ENCODE measurements at regions not wholly inside any gene's neighbourhood (a gene's known extent, or its start where the extent isn't known, plus 50 kb on each side); places are given as distances from the start of the nearest gene placed in this dataset.

DNA sequence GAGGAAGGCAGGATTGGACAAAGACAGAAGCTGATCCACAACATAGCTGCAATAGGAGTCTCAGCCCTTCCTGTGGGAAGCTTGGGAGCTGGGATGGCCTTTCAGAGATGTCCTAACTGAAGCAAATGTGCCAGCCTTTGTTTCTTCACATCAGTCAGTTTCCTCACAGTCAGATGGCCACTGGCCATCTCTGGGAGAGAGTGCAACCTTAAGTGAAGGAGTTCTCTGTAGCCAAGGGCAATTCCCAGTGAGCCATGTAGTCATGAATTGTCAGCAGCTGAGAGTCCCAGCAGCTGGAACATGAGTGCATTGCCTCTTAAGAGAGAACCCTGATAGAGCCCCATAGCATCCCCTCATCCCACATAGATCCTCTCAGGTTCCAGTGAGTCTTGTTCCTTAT is 89.1 kb upstream of the LIFR start:
- H3K27ac ChIP-seq (ENCODE audit: low read depth, low read length) = no peak overlapping the region
- H3K4me1 ChIP-seq (ENCODE audit: control insufficient read depth, insufficient read depth, low read length, unreplicated experiment) = no peaks in the 10 kb centered on the region

DNA sequence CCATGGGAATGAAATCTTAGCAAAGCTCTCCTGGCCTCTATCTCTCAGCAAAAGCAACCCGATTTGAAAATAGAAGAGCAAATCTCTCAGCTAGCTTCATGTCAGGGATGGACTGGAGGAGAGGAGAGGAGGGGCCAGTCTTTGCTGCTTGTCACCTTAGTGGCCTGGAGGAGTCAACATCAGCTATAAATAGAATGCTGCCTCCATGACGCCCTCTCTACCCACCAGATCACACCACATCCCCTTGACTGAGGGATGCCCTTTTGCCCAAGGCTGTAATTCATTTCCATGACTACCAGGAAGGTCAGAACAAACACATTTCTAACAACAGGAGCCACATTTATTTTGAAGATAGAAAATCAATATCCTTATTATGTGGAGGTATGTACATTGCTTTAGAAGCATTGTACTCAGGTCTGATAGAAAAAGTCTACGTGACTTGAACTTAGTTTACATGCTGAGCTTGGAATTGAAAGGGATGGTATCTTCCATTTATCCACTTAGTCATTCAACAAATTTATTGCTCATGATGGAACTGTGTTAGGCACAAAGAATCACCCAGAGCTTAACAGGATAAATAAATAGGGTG is 92.4 kb upstream of the LIFR start:
- H3K36me3 ChIP-seq (ENCODE audit: insufficient read depth, low read length) = no peaks in the 10 kb centered on the region
- no peak overlapping the region for H3K4me3 ChIP-seq (ENCODE audit: low read depth, low read length)
- no peak overlapping the region for H3K27ac ChIP-seq (ENCODE audit: low read depth, low read length)
- H3K4me1 ChIP-seq (ENCODE audit: control insufficient read depth, insufficient read depth, low read length, unreplicated experiment) = peaks cover 8% of the 10 kb centered on the region
- H2AFZ ChIP-seq (ENCODE audit: low read length, unreplicated experiment) = no peak overlapping the region
- no peaks in the 10 kb centered on the region for H3K79me2 ChIP-seq (ENCODE audit: control insufficient read depth, insufficient read depth, low read length, unreplicated experiment)
- peaks cover 10% of the 10 kb centered on the region for H3K27me3 ChIP-seq (ENCODE audit: insufficient read depth, low read length)

More for the DNA sequence above, 89.1 kb upstream of the LIFR start:
- Histone ChIP-seq H3K27me3 (ENCODE audit: insufficient read depth, low read length) (peaks cover 10% of the 10 kb centered on the region), H2AFZ (ENCODE audit: low read length, unreplicated experiment) (no peak overlapping the region), H3K4me3 (ENCODE audit: low read depth, low read length) (no peak overlapping the region), H3K36me3 (ENCODE audit: insufficient read depth, low read length) (no peaks in the 10 kb centered on the region), H3K79me2 (ENCODE audit: control insufficient read depth, insufficient read depth, low read length, unreplicated experiment) (no peaks in the 10 kb centered on the region)

GRCh38 chr5:38650540-38650939 is 94.1 kb upstream of the LIFR start:
- no peaks in the 10 kb centered on the region for H3K36me3 ChIP-seq (ENCODE audit: insufficient read depth, low read length)
- peak overlapping the region; percentile 65 for H2AFZ ChIP-seq (ENCODE audit: low read length, unreplicated experiment)
- H3K4me3 ChIP-seq (ENCODE audit: low read depth, low read length) = peak overlapping the region; percentile 51
- H3K27ac ChIP-seq (ENCODE audit: low read depth, low read length) = peak overlapping the region; percentile 30
- H3K27me3 ChIP-seq (ENCODE audit: insufficient read depth, low read length) = peaks cover 5% of the 10 kb centered on the region; the same call in 1 of the 2 replicates
- H3K79me2 ChIP-seq (ENCODE audit: control insufficient read depth, insufficient read depth, low read length, unreplicated experiment) = no peaks in the 10 kb centered on the region
- peaks cover 8% of the 10 kb centered on the region for H3K4me1 ChIP-seq (ENCODE audit: control insufficient read depth, insufficient read depth, low read length, unreplicated experiment)

- H3K4me3 ChIP-seq (ENCODE audit: low read depth, low read length) = peak overlapping the region; percentile 51
- no peaks in the 10 kb centered on the region for H3K36me3 ChIP-seq (ENCODE audit: insufficient read depth, low read length)
- peaks cover 8% of the 10 kb centered on the region for H3K4me1 ChIP-seq (ENCODE audit: control insufficient read depth, insufficient read depth, low read length, unreplicated experiment)
- H3K27me3 ChIP-seq (ENCODE audit: insufficient read depth, low read length) = peaks cover 3% of the 10 kb centered on the region; the same call in 1 of the 2 replicates
- peak overlapping the region; percentile 30 for H3K27ac ChIP-seq (ENCODE audit: low read depth, low read length)
- H2AFZ ChIP-seq (ENCODE audit: low read length, unreplicated experiment) = peak overlapping the region; percentile 65
- H3K79me2 ChIP-seq (ENCODE audit: control insufficient read depth, insufficient read depth, low read length, unreplicated experiment) = no peaks in the 10 kb centered on the region
These were observed 94.5 kb upstream of the LIFR start for GRCh38 chr5:38650946-38651345.

GRCh38 chr5:38651806-38652205 is 95.4 kb upstream of the LIFR start:
- Histone ChIP-seq H3K79me2 (ENCODE audit: control insufficient read depth, insufficient read depth, low read length, unreplicated experiment) (no peaks in the 10 kb centered on the region), H3K36me3 (ENCODE audit: insufficient read depth, low read length) (no peaks in the 10 kb centered on the region), H3K27ac (ENCODE audit: low read depth, low read length) (no peak overlapping the region), H2AFZ (ENCODE audit: low read length, unreplicated experiment) (peak overlapping the region; percentile 65), H3K4me3 (ENCODE audit: low read depth, low read length) (no peak overlapping the region), H3K4me1 (ENCODE audit: control insufficient read depth, insufficient read depth, low read length, unreplicated experiment) (peaks cover 8% of the 10 kb centered on the region), H3K27me3 (ENCODE audit: insufficient read depth, low read length) (no peaks in the 10 kb centered on the region)

- no peaks in the 10 kb centered on the region for H3K79me2 ChIP-seq (ENCODE audit: control insufficient read depth, insufficient read depth, low read length, unreplicated experiment)
- no peak overlapping the region for H3K4me3 ChIP-seq (ENCODE audit: low read depth, low read length)
- H3K27ac ChIP-seq (ENCODE audit: low read depth, low read length) = no peak overlapping the region
- H3K4me1 ChIP-seq (ENCODE audit: control insufficient read depth, insufficient read depth, low read length, unreplicated experiment) = peaks cover 8% of the 10 kb centered on the region
- H3K36me3 ChIP-seq (ENCODE audit: insufficient read depth, low read length) = no peaks in the 10 kb centered on the region
- H2AFZ ChIP-seq (ENCODE audit: low read length, unreplicated experiment) = no peak overlapping the region
- no peaks in the 10 kb centered on the region for H3K27me3 ChIP-seq (ENCODE audit: insufficient read depth, low read length)
These were observed 96.9 kb upstream of the LIFR start for GRCh38 chr5:38653389-38653788.

DNA sequence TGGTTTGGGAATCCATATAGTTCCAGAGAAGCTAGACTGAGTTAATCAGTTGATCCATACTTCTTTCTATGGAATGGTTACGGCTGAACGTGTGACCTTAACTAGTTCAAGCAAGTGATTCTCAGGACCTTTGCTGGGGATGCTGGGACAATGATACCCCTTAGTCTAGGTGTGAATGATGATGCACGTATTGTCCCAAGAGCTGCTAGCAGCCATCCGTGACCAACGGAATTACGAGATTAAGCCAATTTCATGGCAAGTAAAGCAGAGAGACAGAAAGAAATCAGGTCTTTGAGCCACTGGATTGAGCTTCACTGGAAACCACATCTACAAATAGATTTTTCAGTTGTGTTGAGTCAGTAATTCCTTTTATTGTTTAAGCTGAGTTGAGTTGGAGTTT is 99.2 kb upstream of the LIFR start:
- Histone ChIP-seq H3K4me1 (ENCODE audit: control insufficient read depth, insufficient read depth, low read length, unreplicated experiment) (peaks cover 8% of the 10 kb centered on the region), H3K36me3 (ENCODE audit: insufficient read depth, low read length) (no peaks in the 10 kb centered on the region), H2AFZ (ENCODE audit: low read length, unreplicated experiment) (no peak overlapping the region), H3K27me3 (ENCODE audit: insufficient read depth, low read length) (no peaks in the 10 kb centered on the region), H3K4me3 (ENCODE audit: low read depth, low read length) (no peak overlapping the region), H3K79me2 (ENCODE audit: control insufficient read depth, insufficient read depth, low read length, unreplicated experiment) (no peaks in the 10 kb centered on the region), H3K27ac (ENCODE audit: low read depth, low read length) (no peak overlapping the region)

GRCh38 chr5:38656568-38656967 is 100.1 kb upstream of the LIFR start:
- Histone ChIP-seq H3K27me3 (ENCODE audit: insufficient read depth, low read length) (no peaks in the 10 kb centered on the region), H3K4me3 (ENCODE audit: low read depth, low read length) (no peak overlapping the region), H3K4me1 (ENCODE audit: control insufficient read depth, insufficient read depth, low read length, unreplicated experiment) (peaks cover 1% of the 10 kb centered on the region), H2AFZ (ENCODE audit: low read length, unreplicated experiment) (no peak overlapping the region), H3K36me3 (ENCODE audit: insufficient read depth, low read length) (no peaks in the 10 kb centered on the region), H3K27ac (ENCODE audit: low read depth, low read length) (no peak overlapping the region), H3K79me2 (ENCODE audit: control insufficient read depth, insufficient read depth, low read length, unreplicated experiment) (no peaks in the 10 kb centered on the region)

DNA sequence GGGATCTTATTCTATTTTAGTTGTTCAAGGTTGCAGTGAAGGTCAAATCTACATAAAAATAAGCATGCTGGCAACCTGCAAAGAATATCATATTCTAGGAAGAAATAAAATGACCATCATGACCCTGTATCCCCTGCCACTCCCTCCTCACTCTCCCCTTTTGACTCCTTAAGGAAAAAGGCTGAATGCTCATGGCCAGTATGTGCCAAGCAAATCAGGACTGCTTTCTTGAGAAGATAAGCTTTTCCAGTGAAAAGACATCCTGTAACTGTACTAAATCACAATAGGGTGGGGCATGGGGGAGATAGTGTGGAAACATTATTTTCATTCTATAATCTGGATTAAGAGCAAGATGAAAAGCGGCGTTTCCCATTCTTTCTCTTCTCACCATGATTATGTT is 100.6 kb upstream of the LIFR start:
- no peaks in the 10 kb centered on the region for H3K36me3 ChIP-seq (ENCODE audit: insufficient read depth, low read length)

DNA sequence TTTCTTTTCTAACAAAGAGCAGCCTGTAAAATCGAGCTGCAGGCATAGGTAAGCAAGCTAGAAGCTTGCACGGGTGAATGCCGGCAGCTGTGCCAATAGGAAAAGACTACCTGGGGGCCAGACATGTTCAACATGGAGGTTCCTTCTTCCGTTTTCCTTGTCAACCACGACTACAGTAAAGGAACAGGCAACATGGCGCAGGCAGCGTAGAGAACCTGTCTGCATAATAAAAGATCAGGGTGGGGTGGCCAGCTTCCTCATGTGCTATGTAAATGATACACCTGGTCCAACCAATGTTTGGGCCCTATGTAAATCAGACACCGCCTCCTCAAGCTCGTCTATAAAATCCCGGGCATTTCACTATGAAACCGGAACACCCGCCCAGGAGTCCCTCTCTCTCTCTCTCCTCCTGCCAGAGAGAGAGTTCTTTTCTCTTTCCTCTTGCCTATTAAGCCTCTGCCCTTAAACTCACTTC is 103.8 kb upstream of the LIFR start:
- no peaks in the 10 kb centered on the region for H3K36me3 ChIP-seq (ENCODE audit: insufficient read depth, low read length)
- H3K4me3 ChIP-seq (ENCODE audit: low read depth, low read length) = no peak overlapping the region
- H3K27ac ChIP-seq (ENCODE audit: low read depth, low read length) = no peak overlapping the region
- H3K4me1 ChIP-seq (ENCODE audit: control insufficient read depth, insufficient read depth, low read length, unreplicated experiment) = no peaks in the 10 kb centered on the region
- no peaks in the 10 kb centered on the region for H3K27me3 ChIP-seq (ENCODE audit: insufficient read depth, low read length)
- H3K79me2 ChIP-seq (ENCODE audit: control insufficient read depth, insufficient read depth, low read length, unreplicated experiment) = no peaks in the 10 kb centered on the region
- no peak overlapping the region for H2AFZ ChIP-seq (ENCODE audit: low read length, unreplicated experiment)

More for the DNA sequence above, 100.6 kb upstream of the LIFR start:
- Histone ChIP-seq H3K4me3 (ENCODE audit: low read depth, low read length) (no peak overlapping the region), H3K4me1 (ENCODE audit: control insufficient read depth, insufficient read depth, low read length, unreplicated experiment) (no peaks in the 10 kb centered on the region), H3K27me3 (ENCODE audit: insufficient read depth, low read length) (no peaks in the 10 kb centered on the region), H3K79me2 (ENCODE audit: control insufficient read depth, insufficient read depth, low read length, unreplicated experiment) (no peaks in the 10 kb centered on the region), H3K27ac (ENCODE audit: low read depth, low read length) (no peak overlapping the region), H2AFZ (ENCODE audit: low read length, unreplicated experiment) (no peak overlapping the region)

DNA sequence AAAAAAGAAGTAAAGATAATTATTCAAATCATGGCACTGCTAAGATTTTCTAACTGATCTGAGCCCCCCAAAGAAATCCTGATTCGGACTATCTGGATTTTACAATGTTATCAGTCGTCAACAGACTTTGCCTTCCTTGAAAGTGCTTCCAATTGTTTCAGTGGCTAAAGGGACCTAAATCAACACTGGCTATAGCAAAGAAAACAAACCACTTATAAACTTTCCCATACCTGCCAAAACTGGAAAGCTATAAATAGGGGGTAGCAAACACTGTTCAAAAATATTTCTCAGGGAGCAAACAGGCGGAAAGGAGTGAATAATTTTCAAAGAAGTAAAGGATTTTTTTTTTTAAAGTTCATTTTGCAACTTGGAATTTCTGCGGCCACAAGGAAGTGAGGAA is 105.6 kb upstream of the LIFR start:
- H3K4me3 ChIP-seq (ENCODE audit: low read depth, low read length) = no peak overlapping the region
- H2AFZ ChIP-seq (ENCODE audit: low read length, unreplicated experiment) = no peak overlapping the region
- no peaks in the 10 kb centered on the region for H3K36me3 ChIP-seq (ENCODE audit: insufficient read depth, low read length)
- no peaks in the 10 kb centered on the region for H3K27me3 ChIP-seq (ENCODE audit: insufficient read depth, low read length)
- H3K4me1 ChIP-seq (ENCODE audit: control insufficient read depth, insufficient read depth, low read length, unreplicated experiment) = peaks cover 6% of the 10 kb centered on the region
- no peak overlapping the region for H3K27ac ChIP-seq (ENCODE audit: low read depth, low read length)
- H3K79me2 ChIP-seq (ENCODE audit: control insufficient read depth, insufficient read depth, low read length, unreplicated experiment) = no peaks in the 10 kb centered on the region
